ENCODE measurements at regions not wholly inside any gene's neighbourhood (a gene's known extent, or its start where the extent isn't known, plus 50 kb on each side); places are given as distances from the start of the nearest gene placed in this dataset.
A peak's percentile ranks its signal among the peaks of the same experiment; 100 is the strongest.

GRCh38 chr10:92757066-92757710, 67.4 kb downstream of the HHEX start (continued):
- peak in 1 of 2 experiments; percentile 81; a peak in 2 of 4 replicates for TF ChIP-seq UBTF (IDR thresholded peaks at IDR 0.05; ENCODE audit: borderline replicate concordance in 1 of 2, low read depth in 2 of 2, low read length in 2 of 2)
- 0 out of 4 replicates have a peak, but pooled peaks of 1 of the 2 experiments have one; percentile 26 for TF ChIP-seq RCOR1 (IDR thresholded peaks at IDR 0.05; ENCODE audit: borderline replicate concordance in 1 of 2, low read depth in 2 of 2, low read length in 2 of 2)
- 0 out of 2 replicates have a peak, but pooled peaks have one; percentile 9 for TF ChIP-seq FOSL1 (tag; conservative IDR thresholded peaks at IDR 0.05)
- TF ChIP-seq ZNF766 (CRISPR knock-in tag; conservative IDR thresholded peaks at IDR 0.05) = 0 out of 2 replicates have a peak, but pooled peaks have one; percentile 31
- no peak for TF ChIP-seq MLX (CRISPR knock-in tag; conservative IDR thresholded peaks at IDR 0.05)
- TF ChIP-seq HEY1 (CRISPR knock-in tag; IDR thresholded peaks at IDR 0.05; ENCODE audit: borderline replicate concordance) = 0 out of 2 replicates have a peak, but pooled peaks have one; percentile 53
- TF ChIP-seq TBP (optimal IDR thresholded peaks at IDR 0.05; ENCODE audit: low read depth, low read length) = peak; percentile 26
- no peak for TF ChIP-seq PTTG1 (tag; IDR thresholded peaks at IDR 0.05; ENCODE audit: low read depth)
- 0 out of 4 replicates have a peak, but pooled peaks of 1 of the 2 experiments have one; percentile 20 for TF ChIP-seq ETV6 (IDR thresholded peaks at IDR 0.05; ENCODE audit: borderline replicate concordance in 1 of 2, low read depth in 2 of 2, low read length in 1 of 2)
- TF ChIP-seq ETV6 (CRISPR knock-in tag; IDR thresholded peaks at IDR 0.05; ENCODE audit: borderline replicate concordance) = no peak
- peak; percentile 82 for TF ChIP-seq POLR2H (tag; IDR thresholded peaks at IDR 0.05; ENCODE audit: low read depth)
- TF ChIP-seq MLLT1 (IDR thresholded peaks at IDR 0.05) = peak in 1 of 2 experiments; percentile 11; a peak in 1 of 4 replicates
- TF ChIP-seq BACH1 (tag; IDR thresholded peaks at IDR 0.05) = peak; percentile 41; the same call in 1 of the 2 replicates
- no peak for TF ChIP-seq XRCC3 (IDR thresholded peaks at IDR 0.05)
- TF ChIP-seq ZNF512 (tag; IDR thresholded peaks at IDR 0.05) = no peak
- TF ChIP-seq FOXK2 (conservative IDR thresholded peaks at IDR 0.05 in 1 of 2, IDR thresholded peaks at IDR 0.05 in 1 of 2; ENCODE audit: low read depth in 2 of 2) = 0 out of 4 replicates have a peak, but pooled peaks of 1 of the 2 experiments have one; percentile 17
- no peak for TF ChIP-seq NCOA2 (IDR thresholded peaks at IDR 0.05; ENCODE audit: partially characterized antibody in 2 of 2)

All from K562 (cell line).